GM21529 (cell line): ENCODE measurements at regions not wholly inside any gene's neighbourhood (a gene's known extent, or its start where the extent isn't known, plus 50 kb on each side); places are given as distances from the start of the nearest gene placed in this dataset.

Experiments used
- ATAC-seq: cut with Tn5 transposase; IDR thresholded peaks from one replicate; pipeline ENCODE4 v1.9.1; 2021; ENCODE audit not compliant: unreplicated experiment

- ATAC-seq, result no peak
Measured at GRCh38 chr20:40494248-40494647, 194.8 kb downstream of the MAFB start.

GRCh38 chr20:40493549-40493948 is 195.5 kb downstream of the MAFB start:
- ATAC-seq, result no peak

GRCh38 chr20:40493071-40493470 is 196.0 kb downstream of the MAFB start:
- ATAC-seq, result no peak

GRCh38 chr20:40491009-40491590 is 197.9 kb downstream of the MAFB start:
- no peak for ATAC-seq

- no peak for ATAC-seq
Measured at GRCh38 chr20:40489886-40490285, 199.2 kb downstream of the MAFB start.

GRCh38 chr20:40488401-40488800 is 200.6 kb downstream of the MAFB start:
- ATAC-seq, result no peak

GRCh38 chr20:40486297-40486696 is 202.7 kb downstream of the MAFB start:
- no peak for ATAC-seq

- ATAC-seq, result no peak
Measured at GRCh38 chr20:40481743-40482458, 207.1 kb downstream of the MAFB start.

GRCh38 chr20:40481337-40481736 is 207.7 kb downstream of the MAFB start:
- no peak for ATAC-seq

GRCh38 chr20:40477805-40478204 is 211.2 kb downstream of the MAFB start:
- no peak for ATAC-seq

GRCh38 chr20:40476461-40476860 is 212.6 kb downstream of the MAFB start:
- ATAC-seq, result no peak

GRCh38 chr20:40472905-40473304 is 216.1 kb downstream of the MAFB start:
- ATAC-seq, result no peak

GRCh38 chr20:40471261-40471629 is 217.8 kb downstream of the MAFB start:
- no peak for ATAC-seq

- no peak for ATAC-seq
Measured at GRCh38 chr20:40470445-40471260, 218.4 kb downstream of the MAFB start.

- no peak for ATAC-seq
Measured at GRCh38 chr20:40468759-40469158, 220.3 kb downstream of the MAFB start.

- ATAC-seq, result no peak
Measured at GRCh38 chr20:40467703-40468411, 221.2 kb downstream of the MAFB start.

GRCh38 chr20:40467067-40467466 is 222.0 kb downstream of the MAFB start:
- ATAC-seq, result no peak

- no peak for ATAC-seq
Measured at GRCh38 chr20:40464731-40465208, 224.3 kb downstream of the MAFB start.

- ATAC-seq, result no peak
Measured at GRCh38 chr20:40463171-40463570, 225.9 kb downstream of the MAFB start.

GRCh38 chr20:40462566-40462965 is 226.5 kb downstream of the MAFB start:
- ATAC-seq, result no peak

- no peak for ATAC-seq
Measured at GRCh38 chr20:40459299-40459698, 229.7 kb downstream of the MAFB start.
